Right forelimb (tissue), 1 donor: ENCODE measurements at regions not wholly inside any gene's neighbourhood (a gene's known extent, or its start where the extent isn't known, plus 50 kb on each side); places are given as distances from the start of the nearest gene placed in this dataset.
A peak's percentile ranks its signal among the peaks of the same experiment; 100 is the strongest.

Experiments used
- DNase-seq: peaks from one replicate; pipeline ENCODE4 v3.0.0-alpha.2; 2018

DNA sequence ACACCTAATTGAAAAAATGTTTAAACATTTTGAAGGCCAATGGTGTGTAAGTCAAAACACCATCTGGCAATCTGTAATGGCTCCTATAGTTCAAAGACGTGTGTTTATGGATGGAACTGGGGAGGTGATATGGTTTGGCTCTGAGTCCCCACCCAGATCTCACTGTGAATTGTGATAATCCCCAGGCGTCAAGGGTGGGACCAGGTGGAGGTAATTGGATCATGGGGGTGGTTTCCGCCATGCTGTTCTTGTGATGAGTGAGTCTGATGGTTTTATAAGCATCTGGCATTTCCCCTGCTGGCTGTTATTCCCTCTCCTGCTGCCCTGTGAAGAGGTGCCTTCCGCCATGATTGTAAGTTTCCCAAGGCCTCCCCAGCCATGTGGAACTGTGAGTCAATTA, 52.2 kb downstream of the ADRA2C start:
- DNase-seq, result no peak

DNA sequence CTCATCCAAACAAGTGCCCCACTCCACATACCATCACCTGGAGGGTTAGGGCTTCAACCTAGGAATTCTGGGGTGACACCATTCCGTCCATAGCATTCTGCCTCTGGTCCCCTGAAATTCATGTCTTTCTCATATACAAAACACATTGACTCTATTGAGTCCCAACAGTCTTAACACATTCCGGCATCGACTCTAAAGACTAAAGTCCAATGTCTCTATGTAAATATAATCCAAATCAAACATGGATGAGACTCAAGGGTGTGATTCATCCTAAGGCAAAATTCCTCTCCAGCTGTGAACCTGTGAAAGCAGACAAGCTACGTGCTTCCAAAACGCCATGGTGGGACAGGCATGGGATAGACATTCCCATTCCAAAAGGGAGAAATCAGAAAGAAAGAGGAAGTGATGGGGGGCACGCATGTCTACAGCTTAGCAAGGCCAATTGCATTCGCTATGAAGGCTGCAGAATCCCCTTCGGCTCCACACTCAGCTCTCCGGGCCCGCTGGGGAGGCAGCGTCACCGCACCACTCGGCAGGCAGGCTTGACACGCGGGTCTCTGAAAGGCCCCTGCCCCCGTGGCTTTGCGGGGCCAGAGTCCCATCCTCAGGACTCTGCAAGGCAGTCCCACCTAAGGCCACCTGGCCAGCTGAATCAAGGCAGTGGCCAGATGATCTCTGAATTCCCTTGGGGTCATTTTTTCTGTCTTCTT, 53.2 kb downstream of the ADRA2C start:
- no peak for DNase-seq

- no peak for DNase-seq
Measured at GRCh38 chr4:3820016-3820805, 54.0 kb downstream of the ADRA2C start.

DNA sequence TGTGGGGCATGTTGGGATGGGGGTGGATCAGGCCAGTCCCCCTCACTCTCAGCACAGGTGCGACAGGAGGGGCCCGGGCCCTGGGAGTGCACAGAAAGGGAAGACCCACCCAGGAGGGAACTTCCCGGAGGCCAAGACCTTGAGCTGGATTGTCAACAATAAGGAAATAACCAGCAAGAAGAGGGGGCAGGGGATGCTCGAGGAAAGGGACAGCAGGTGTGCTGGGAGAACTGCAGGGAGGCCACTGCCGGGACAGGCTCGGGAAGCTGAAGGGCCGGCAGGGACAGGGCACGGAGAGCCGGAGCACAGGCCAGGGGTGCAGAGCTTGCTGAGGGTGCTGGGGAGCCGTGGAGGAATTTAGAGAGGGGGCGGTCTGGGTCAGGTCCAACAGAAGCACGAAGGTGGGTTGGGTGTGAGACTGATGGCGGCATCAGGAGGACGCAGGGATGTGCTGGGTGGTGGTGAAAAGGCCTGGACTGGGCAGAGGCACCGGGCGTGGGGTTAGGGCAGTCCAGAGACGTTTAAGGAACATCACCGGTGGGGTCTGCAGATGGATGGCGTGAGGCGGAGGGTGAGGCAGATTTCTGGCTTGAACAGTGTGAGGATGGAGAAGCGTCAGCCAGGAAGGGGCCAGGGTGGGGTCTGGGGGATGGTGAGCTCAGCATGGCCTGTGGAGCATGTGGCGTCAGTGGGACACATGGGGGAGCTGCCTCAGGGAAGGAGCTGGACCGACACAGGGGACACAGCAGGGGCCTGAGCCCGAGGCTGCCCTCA, 54.8 kb downstream of the ADRA2C start:
- no peak for DNase-seq

GRCh38 chr4:3821580-3822229, 55.5 kb downstream of the ADRA2C start:
- no peak for DNase-seq

DNA sequence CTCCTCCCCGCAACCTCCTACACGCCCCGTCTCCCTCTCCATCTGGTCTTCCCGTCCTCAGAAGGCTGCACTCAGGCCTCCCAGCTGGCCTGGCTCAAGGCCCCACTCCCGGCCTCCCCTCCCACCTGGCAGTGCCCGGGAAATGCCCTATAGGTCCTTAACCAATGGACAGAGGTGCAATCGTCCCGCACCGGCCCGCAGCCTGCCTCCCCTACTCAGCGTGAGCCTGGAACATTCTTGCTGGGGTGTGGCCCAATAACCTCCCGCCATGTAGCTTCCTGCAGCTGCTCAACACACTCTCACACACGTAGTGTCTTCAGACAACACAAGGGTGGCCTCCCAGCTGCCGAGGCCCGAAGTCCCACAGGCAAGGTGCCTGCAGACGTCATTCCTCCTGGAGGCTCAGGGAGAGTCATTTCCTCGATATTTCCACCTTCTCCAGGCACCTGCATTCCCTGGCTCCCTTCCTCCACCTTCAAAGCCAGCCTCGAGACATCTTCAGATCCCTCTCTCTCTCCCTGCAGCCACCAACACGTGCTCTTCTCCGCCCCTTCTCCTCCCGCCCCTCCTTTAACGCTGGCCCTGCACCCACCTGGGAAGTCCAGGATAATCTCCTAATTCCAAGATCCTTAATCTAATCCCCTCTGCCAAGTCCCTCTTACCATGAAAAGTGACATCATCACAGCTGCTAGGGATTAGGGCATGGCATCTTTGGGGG, 56.2 kb downstream of the ADRA2C start:
- DNase-seq, result no peak

DNA sequence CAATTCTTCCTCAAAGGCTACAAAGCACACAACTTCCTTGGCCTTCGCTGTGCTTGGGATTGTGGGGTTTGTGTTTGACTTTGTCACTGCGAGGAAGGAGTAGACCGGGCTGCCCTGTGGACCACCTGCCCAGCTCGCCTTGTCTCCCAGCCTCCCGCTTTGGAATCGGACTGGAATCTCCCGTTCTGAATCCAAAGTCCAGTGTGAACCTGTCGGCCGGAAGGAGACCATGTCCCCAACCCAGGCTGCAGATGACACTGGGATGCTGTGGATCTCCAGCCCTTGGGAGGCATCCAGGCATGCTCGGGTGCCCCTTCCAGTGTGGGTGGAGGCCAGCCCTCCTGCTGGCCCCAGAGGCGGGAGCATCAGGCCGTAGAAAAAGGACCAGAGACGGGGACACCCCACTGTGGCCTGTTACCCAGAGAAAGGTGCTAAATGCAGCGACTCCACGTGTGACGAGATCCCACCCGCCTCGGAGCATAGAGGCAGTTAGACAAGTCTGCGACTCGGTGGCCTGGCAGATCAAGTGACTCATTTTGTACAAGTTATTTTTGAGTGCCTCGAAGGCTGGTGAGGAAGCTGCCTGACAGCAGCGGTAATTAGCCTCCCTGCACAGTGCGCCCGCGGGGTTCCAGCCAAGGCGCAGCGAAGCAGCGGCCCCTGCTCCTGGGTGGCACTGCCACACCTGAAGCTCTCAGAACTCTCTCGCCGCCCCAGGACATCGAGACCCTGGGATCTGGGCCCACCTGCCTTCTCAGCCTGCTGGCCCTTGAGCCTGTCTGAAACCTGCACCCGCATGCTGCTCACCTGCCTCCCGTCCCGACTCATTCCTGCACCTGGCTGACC, 57.5 kb downstream of the ADRA2C start:
- no peak for DNase-seq

- no peak for DNase-seq
Measured at GRCh38 chr4:3824521-3825270, 58.5 kb downstream of the ADRA2C start.

DNA sequence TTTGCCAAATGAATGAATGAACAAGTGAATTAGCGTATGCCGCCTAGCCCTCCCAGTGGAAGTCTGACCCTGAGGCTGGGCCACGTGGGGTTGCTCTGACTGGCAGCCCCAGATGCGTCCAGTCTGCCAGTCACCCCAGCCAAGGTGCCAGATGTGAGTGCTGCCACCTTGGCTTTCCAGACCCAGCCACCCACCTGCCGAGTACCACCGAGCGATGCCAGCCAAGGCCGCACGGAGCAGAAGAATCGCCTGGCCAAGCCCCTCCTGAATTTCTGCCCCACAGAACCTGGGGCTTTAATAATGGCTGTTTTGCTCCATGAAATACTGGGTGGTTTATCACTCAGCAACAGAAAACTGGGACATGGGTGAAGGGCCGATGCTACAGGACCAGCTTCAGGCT, 59.3 kb downstream of the ADRA2C start:
- DNase-seq, result no peak

- no peak for DNase-seq
Measured at GRCh38 chr4:3826247-3827172, 60.3 kb downstream of the ADRA2C start.

- peak; percentile 74 for DNase-seq
Measured at GRCh38 chr4:3827616-3828492, 61.7 kb downstream of the ADRA2C start.

DNA sequence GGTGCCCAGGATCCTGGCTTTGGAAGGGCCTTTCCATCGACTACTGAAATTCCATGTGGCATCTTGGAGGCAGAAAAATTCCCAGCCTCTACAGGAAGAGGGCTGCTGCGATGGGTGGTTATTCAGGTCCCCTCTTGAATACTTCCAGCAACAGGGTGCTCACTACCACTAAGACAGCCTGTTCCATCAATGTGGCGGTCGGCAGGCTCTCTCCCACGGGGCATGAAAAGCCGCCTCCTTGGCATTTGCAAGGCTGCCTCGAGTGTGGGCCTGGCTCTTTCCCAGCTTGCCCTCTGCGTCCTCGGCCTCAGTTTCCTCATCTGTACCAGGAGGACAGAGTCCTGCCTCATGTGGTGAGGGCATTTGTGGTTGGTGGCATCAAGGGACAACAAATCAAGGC, 62.4 kb downstream of the ADRA2C start:
- DNase-seq, result no peak

DNA sequence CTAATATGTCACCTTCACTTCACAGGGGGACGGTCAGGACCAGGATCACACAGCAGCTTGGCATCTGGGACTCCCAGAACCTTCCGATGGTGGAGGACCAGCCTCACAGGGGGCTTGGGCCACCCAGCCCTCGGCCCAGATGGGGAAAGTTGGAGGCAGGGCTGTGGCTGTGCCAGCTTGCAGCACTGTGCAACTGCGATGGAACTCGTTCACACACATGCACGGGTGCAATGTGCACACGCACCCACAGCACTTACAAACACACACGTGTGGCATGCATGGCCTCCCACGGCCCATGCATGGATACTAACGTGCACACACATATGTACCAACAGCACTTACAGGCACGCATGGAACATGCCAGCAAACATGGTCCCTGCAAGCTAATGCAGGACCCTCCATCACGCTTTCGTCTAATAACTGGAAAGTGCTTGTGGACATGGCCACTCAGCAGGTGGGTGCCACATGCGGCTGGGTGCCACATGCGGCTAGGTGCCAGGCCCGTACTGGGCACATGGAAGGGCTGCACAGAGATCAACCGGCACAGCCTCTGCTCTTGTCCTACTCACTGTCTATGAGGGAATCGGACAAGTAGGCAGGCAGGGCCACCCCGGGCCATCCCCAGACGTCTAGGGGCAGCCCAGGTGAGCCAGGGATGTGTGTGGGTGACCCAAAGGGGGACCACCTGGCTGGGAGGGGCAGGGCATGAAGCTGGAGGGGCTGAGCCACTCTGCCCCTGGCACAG, 63.2 kb downstream of the ADRA2C start:
- no peak for DNase-seq

- no peak for DNase-seq
Measured at GRCh38 chr4:3829956-3830773, 64.0 kb downstream of the ADRA2C start.

DNA sequence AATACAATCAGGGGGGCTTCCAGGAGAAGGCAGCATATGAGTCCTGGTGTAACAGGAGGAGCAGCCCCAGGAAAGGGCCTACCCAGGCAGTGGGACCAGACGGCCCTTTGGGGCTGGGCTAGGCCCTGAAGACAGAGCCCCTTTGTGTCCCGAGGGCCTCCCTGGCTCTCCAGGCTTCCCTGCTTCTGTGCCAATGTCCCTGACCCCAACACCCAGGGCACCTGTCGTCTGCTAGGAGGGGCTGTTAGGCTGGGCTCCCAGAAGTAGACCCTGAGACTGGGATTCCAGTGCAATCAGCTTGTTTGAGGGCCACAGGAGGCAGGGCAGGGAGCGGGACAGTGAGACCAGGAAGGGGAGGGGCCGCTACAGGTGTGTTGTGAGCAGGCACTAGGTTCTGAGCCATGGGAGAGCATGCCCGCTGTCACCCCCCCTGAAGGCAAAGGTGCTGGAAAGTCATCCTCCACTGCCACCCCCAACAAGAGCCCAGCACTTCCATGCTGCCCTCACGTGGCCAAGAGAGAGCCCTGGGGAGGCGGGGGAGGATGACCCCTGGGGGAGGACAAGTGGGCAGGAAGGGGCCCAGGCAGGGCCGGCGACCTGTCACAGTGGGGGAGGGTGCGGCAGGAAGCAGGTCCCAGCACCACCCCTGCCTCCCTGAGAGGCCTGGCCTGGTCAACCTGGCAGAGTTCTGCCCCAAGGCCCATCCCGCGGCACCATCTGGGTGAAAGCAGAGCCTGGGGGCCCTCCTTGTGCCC, 64.8 kb downstream of the ADRA2C start:
- DNase-seq, result no peak

DNA sequence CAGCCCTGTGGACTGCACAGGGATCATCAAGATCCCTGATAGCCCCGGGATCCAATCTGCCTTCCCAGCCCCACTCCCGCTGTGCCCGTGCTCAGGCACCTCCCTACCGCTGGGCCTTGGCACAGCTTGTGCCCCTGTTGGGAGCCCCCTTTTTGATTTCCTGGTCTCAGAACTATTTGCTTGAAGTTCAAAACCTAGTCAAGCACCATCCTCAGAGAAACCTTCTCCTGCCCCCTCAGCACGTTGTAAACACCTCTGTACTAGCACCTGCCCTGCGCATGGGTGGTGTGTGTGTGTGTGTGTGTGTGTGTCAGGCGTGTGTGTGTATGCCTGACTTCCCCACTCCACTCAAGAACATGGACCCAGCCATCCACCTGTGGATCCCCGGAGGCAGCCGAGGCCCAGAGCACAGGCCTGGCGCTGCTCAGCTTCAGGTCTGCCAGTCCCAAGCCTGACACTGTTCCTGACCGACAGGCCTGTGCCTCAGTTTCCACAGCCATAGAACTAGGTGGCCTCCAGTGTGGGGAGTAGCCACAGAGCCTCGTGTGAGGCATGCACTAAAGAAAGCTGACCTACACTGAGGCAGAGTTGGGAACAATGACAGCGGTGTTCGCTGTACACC, 65.5 kb downstream of the ADRA2C start:
- no peak for DNase-seq
